Esophagus muscularis mucosa (tissue), 3 donors: ENCODE measurements at regions not wholly inside any gene's neighbourhood (a gene's known extent, or its start where the extent isn't known, plus 50 kb on each side); places are given as distances from the start of the nearest gene placed in this dataset.
"Not testable (repeated sequence)": the region's sequence is repeated elsewhere in the genome, so short reads cannot be mapped to it uniquely, and the experiment has no call there.

ENCODE experiments used
- POLR2A ChIP-seq: fragments of 450-650 bp; IDR thresholded peaks from one replicate; pipeline ENCODE4 v1.6.1; 2017; ENCODE audit warnings: antibody characterized with exemption, moderate library complexity, mild to moderate bottlenecking, low read depth
- TF ChIP-seq, protein P1 (sequence below), 3 experiments: fragments of 200-600 bp in 2 of 3; fragments of 450-650 bp in 1 of 3; sonication (generic) in 2 of 3; IDR thresholded peaks; one replicate each; pipeline ENCODE4 v1.5.1; 2017 to 2019; ENCODE audit warnings: antibody characterized with exemption in 3 of 3, mild to moderate bottlenecking in 2 of 3, moderate library complexity in 1 of 3

DNA sequence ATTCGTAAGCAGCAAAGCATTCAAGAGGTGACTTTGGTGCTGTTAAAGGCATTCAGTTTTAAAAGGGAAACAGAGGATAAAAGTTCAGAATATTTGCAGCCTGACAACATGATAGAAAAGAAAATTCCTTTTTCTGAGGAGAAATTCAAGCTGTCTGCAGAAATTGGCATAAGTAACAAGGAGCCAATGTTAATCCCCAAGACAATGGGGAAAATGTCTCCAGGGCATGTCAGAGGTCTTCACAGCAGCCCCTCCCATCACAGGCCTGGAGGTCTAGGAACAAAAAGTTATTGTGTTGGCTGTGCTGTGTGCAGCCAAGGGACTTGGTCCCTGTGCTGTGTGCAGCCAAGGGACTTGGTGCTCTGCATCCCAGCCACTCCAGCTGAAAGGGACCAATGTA is 129.7 kb upstream of the MITF start:
- TF ChIP-seq, protein P1, sequence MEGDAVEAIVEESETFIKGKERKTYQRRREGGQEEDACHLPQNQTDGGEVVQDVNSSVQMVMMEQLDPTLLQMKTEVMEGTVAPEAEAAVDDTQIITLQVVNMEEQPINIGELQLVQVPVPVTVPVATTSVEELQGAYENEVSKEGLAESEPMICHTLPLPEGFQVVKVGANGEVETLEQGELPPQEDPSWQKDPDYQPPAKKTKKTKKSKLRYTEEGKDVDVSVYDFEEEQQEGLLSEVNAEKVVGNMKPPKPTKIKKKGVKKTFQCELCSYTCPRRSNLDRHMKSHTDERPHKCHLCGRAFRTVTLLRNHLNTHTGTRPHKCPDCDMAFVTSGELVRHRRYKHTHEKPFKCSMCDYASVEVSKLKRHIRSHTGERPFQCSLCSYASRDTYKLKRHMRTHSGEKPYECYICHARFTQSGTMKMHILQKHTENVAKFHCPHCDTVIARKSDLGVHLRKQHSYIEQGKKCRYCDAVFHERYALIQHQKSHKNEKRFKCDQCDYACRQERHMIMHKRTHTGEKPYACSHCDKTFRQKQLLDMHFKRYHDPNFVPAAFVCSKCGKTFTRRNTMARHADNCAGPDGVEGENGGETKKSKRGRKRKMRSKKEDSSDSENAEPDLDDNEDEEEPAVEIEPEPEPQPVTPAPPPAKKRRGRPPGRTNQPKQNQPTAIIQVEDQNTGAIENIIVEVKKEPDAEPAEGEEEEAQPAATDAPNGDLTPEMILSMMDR (IDR thresholded peaks at IDR 0.05), result not testable (repeated sequence)
- not testable (repeated sequence) for TF ChIP-seq POLR2A
